Kidney glomerular epithelial cell (primary cell): ENCODE measurements at regions not wholly inside any gene's neighbourhood (a gene's known extent, or its start where the extent isn't known, plus 50 kb on each side); places are given as distances from the start of the nearest gene placed in this dataset.
"Not testable (repeated sequence)": the region's sequence is repeated elsewhere in the genome, so short reads cannot be mapped to it uniquely, and the experiment has no call there.

Source experiments
- DNase-seq: peaks from one replicate; lab custom pipeline; 2025; lab: John Stamatoyannopoulos, UW

- not testable (repeated sequence) for DNase-seq
Observed at GRCh38 chr7:14971678-14972077, 69.1 kb upstream of the DGKB start.

- DNase-seq: not testable (repeated sequence)
Observed at GRCh38 chr7:14967376-14967775, 64.8 kb upstream of the DGKB start.

- no peak for DNase-seq
Observed at GRCh38 chr7:14962778-14963177, 60.2 kb upstream of the DGKB start.

- no peak for DNase-seq
Observed at GRCh38 chr7:14960721-14961120, 58.2 kb upstream of the DGKB start.

- DNase-seq: no peak
Observed at GRCh38 chr7:14959339-14959738, 56.8 kb upstream of the DGKB start.

GRCh38 chr7:14954035-14954434 is 51.5 kb upstream of the DGKB start:
- no peak for DNase-seq
